ENCODE measurements at regions not wholly inside any gene's neighbourhood (a gene's known extent, or its start where the extent isn't known, plus 50 kb on each side); places are given as distances from the start of the nearest gene placed in this dataset.
"Not testable (repeated sequence)": the region's sequence is repeated elsewhere in the genome, so short reads cannot be mapped to it uniquely, and the experiment has no call there.

DNA sequence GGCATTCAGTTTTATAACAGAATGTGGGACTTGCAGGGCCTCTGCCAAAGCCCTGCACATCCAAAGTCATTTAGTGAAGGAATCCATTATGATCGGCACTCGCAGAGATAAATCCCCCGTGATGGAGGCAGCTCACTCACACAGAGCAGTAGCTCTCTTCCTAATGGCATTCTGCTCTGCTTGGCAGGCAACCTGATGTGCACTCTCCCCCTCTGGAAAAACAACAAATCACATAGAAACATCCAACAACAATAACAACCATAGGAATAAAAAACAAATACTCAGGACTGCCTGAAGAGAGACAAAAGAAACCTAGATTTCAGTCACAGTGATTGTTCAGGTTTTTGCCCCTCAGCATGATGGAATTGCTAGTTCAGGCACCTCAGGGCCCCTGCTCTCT is 59.7 kb downstream of the NAA11 start:
- DNase-seq (ENCODE audit: low spot score) = no peak

GRCh38 chr4:79259242-79259641 is 66.6 kb downstream of the NAA11 start:
- DNase-seq (ENCODE audit: low spot score) = no peak

GRCh38 chr4:79258614-79259176 is 67.2 kb downstream of the NAA11 start:
- DNase-seq (ENCODE audit: low spot score) = no peak

GRCh38 chr4:79257953-79258613 is 67.8 kb downstream of the NAA11 start:
- DNase-seq (ENCODE audit: low spot score) = no peak

DNA sequence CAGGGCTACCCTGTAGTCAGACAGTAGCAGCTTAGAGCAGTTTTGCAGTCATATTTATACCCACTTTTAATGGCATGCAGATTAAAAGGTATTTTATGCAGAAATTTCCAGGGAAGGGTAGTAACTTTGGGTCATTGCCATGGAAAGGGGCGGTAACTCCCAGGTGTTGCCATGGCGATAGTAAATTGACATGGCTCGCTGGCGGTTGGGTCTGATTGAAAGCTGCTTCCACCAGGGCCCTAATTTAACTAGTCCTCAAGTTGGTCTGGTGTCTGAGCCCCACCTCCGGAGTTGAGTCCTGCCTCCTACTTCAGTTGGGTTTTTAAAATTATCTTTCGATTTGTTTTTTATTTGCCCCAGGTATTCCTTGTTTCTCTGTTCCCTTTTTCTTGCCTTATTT is 70.1 kb downstream of the NAA11 start:
- no peak for DNase-seq (ENCODE audit: low spot score)

GRCh38 chr4:79253924-79254323 is 71.9 kb downstream of the NAA11 start:
- no peak for DNase-seq (ENCODE audit: low spot score)

DNA sequence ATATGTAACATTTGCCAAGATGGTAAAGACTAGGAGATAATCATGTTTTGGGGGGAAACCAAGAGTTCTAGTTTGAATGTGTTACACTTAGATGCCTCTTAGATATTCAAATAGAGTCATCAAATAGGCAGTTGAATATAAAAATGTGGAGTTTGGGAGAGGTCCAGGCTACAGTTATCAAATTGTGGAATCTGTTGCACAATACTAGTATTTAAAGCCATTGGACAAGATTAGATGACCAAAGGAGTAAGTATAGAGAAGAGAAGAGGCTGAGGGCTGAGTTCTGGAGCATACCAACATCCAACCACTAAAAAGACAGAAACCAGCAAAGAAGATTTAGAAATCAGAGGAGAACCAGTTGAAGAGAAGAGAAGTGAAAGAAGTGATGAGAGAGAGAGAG is 72.7 kb downstream of the NAA11 start:
- DNase-seq (ENCODE audit: low spot score) = no peak

DNA sequence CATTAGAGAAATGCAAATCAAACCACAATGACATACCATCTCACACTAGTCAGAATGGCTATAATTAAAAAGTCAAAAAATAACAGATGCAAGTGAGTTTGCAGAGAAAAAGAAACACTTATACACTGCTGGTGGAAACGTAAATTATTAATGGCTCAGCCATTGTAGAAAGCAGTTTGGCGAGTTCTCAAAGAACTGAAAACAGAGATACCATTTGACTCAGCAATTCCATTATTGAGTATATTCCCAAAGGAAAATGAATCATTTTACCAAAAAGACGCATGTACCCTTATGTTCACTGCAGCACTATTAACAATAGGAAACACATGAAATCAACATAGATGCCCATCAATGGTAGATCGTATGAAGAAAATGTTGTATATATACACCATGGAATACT is 75.0 kb downstream of the NAA11 start:
- DNase-seq (ENCODE audit: low spot score) = no peak

DNA sequence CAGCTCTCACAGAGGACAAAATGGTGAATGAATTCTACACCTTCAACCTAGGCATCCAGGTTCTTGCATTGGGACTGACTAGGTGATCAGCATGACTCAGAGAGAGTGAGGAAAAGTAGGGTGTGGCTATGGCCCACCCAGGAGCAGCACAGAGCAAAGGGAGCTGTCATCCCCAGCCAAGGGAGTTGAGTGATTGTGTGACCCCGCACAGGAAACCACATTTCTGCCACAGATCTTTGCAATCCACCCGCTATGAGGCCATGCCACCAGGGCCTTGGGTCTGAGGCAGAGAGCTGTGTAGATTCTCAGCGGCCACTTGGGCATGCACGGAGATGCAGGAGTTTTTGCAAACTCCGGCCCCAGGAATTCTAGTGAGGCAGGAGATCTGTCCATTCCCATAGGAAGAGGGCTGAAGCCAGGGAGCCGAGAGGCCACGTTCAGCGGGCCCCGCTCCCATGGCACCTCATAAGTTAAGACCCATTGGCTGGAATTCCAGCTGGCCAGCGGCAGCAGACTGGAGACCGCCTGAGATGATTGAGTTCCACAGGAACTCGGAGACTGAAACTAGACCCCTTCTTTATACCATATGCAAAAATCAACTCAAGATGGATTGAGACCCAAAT is 75.9 kb downstream of the NAA11 start:
- DNase-seq (ENCODE audit: low spot score) = no peak

- no peak for DNase-seq (ENCODE audit: low spot score)
Observed at GRCh38 chr4:79248610-79249009, 77.3 kb downstream of the NAA11 start.

DNA sequence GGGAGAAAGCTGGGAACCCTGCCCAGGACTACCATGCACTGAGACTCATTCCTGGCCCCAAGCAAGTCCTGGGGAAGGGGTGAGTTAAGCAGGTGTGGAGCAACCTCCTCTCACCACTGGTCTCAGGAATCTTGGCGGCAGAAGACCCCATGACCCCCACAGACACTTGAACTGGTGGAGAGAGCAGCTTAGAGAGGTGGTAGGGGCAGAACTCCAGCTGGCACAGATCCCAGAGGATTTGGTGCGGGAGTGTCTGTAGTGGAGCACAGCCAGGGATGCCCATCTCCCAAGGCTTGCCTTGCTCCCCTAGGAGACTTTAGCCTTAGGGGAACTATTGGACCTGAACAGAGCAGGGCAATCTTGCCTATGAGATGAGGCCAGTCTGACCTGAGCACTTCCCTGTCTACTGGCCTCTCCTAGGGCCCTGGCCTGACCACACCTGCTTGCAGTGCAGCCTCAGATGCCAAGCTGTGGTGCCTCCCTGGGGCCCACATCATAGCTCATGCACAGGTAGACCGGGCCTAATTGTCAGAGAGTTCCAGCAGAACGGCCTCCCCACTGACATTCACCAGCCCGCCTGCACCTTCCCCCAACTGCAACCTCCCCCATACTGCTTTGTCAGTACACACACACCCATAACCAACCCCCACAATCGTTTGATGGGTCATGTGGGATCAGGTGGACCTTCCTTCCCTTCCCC is 78.0 kb downstream of the NAA11 start:
- no peak for DNase-seq (ENCODE audit: low spot score)

DNA sequence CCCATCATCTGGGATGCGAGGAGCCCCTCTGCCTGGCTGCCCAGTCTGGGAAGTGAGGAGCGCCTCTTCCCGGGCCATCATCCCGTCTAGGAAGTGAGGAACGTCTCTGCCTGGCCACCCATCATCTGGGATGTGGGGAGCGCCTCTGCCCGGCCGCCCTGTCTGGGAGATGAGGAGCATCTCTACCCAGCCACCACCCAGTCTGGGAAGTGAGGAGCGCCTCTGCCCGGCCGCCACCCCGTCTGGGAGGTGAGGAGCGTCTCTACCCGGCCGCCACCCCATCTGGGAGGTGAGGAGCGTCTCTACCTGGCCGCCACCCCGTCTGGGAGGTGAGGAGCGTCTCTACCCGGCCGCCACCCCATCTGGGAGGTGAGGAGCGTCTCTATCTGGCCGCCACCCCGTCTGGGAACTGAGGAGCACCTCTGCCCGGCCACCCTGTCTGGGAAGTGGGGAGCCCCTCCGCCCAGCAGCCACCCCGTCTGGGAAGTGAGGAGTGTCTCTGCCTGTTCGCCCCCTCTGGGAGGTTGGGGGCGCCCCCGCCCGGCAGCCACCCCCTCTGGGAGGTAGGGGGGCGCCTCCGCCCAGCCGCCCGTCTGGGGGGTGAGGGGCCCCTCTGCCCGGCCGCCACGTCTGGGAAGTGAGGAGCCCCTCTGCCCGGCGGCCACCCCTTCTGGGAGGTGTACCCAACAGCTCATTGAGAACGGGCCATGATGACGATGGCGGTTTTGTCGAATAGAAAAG is 80.5 kb downstream of the NAA11 start:
- not testable (repeated sequence) for DNase-seq (ENCODE audit: low spot score)

DNA sequence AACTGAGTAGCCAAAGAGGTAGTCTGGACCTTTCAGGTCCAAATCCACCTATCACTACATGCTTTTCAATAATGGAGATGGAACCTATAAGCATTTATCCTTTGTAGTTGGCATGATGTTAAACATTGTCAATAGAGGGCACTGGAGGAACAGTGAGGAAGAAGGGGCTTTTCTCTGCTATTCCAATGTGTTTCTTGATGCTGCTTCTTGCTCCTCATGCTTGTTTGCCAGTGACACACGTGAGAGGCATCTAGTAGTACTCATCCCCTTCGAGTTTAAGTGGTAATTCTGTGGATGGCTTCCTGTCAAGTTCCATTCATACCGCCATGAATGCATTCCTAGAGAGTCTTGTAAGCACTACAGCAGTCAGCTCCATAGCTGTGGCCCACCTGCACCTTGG is 84.0 kb downstream of the NAA11 start:
- DNase-seq (ENCODE audit: low spot score) = no peak

GRCh38 chr4:79237851-79238250 is 88.0 kb downstream of the NAA11 start:
- DNase-seq (ENCODE audit: low spot score) = no peak

GRCh38 chr4:79236785-79237184 is 89.1 kb downstream of the NAA11 start:
- no peak for DNase-seq (ENCODE audit: low spot score)

DNA sequence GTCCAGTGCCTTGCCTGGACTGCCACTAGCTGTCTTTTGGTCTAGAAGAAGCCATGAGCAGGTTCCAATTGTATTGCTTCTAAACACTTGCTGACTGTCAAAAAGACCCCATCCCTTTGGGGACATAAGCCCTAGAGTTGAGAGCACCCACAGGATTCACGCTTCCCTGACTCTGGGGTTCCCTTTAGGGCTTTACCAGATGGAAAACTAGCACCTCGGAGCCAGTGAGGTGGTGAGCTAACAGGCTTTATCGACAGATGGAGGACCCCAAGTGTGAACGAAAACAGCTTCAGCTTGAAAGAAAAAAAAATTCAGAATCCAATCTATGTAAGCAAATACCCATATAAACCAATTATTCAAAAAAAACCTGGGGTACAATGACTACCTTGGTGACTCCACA is 90.8 kb downstream of the NAA11 start:
- no peak for DNase-seq (ENCODE audit: low spot score)

DNA sequence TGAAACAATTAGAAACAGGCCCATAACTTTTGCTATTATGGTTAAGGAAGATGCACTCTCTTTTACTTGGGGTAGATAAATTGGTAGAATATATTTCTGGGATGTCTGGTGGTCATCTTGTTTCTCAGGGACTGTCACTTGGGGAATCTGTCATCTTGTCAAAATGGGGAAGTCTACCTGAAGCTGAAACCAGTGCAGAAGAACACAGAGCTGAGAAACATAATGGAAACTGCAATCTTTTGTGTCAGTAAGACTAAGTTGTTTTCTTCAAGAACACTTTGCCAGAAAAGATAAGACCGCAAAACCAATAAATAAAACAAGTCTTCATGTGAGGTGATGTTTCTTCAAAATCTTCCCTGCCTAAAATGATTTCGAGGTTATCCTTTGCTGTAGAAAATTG is 92.0 kb downstream of the NAA11 start:
- no peak for DNase-seq (ENCODE audit: low spot score)

DNA sequence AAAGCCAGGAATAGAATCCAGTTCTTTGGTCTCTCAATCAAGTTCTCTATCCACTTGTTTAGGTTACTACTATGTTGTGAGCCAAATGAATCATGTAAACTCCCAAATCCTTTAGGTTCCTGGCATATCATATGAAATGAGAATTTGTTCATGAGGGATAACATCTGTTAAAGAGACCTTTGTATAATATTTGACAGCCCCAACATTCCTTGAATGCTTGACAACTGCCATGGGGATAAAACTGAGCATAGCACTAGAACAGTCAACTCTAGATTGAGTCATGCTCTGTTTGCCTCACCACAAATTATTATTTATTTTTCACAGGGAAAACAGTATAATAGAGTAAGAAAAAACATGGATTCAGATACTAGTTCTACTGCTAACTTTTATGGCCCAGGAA is 93.3 kb downstream of the NAA11 start:
- no peak for DNase-seq (ENCODE audit: low spot score)

- DNase-seq (ENCODE audit: low spot score) = no peak
Observed at GRCh38 chr4:79227860-79228259, 98.0 kb downstream of the NAA11 start.

GRCh38 chr4:79225360-79225759 is 100.5 kb downstream of the NAA11 start:
- DNase-seq (ENCODE audit: low spot score) = no peak

DNA sequence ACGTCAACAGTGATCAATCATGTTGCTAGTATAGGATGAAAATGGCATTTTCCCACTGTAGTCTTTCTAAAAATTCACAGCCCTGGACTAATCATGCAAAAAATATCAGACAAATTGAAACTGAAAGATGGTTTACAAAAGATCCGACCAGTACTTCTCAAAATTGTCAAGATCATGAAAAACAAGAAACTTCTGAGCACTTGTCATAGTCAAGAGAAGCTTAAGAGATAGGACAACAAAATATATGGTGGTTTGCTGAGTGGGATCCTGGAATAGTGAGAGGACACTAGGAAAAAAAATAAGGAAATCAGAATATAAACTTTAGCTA is 101.1 kb downstream of the NAA11 start:
- no peak for DNase-seq (ENCODE audit: low spot score)

- DNase-seq (ENCODE audit: low spot score) = no peak
Observed at GRCh38 chr4:79223993-79224776, 101.7 kb downstream of the NAA11 start.

Measured in left forelimb (tissue), 1 donor.